ENCODE measurements at regions not wholly inside any gene's neighbourhood (a gene's known extent, or its start where the extent isn't known, plus 50 kb on each side); places are given as distances from the start of the nearest gene placed in this dataset.

DNA sequence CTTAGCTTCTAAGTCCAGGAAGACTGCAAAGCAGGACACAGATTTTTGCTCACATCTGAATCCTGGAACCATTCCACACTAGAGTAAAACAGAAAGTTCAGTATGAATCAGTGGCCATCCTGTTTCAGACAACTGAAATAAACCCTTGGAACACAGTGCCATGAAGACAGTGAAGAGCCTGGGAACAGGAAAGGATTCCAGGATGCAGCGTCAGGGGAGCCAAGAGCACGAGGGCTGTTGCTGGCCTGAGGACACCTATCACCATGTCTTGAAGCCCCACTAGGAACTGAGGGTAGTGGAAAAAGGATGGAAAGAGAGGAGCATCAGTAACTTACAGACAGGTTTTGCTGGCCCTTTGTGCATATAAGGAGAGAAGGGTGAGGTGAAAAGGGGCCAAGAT lies 115.3 kb upstream of the FSTL4 start:
- H3K4me3 ChIP-seq (ENCODE audit: insufficient read depth in 1 of 2, low read depth in 1 of 2, low read length in 2 of 2): no peak overlapping the region
- no peak overlapping the region for H2BK120ac ChIP-seq (ENCODE audit: low read depth, low read length)

DNA sequence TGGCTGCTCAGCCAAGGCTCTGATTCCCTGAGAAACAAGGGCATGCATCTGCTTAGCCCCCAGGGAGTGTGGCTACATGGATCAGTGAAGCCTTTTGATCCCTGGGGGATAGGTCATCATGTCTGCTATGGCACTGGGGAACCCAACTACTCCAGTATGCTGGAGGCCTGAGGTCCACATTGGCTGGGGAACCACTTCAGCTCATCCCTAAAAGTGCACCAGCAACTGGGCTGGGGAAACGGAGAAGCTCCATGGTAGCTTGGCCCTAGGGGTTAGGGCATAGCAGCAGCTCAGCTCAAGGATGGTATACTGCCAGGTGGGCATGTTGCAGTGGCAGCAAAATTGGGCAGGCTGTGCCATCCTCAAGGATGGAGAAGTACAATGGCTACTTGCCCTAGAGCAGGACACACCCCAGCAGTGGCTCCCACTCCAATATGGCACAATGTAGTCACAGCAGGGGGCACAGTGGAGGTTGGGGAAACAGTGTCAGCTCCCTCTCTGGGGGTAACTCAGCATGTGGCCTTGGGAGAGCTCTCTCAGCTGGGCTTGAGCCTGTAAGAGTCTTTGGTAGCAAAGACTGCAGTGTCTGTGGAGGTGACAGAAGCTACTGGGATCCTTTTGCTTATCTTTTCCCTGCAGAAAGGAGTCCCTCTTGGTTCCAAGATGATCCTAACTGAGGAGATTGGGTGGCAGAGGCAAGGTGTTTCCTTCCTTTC lies 111.5 kb upstream of the FSTL4 start:
- WGBS: 48% methylated on average over 1 of the region's 1 CpG
- no peak overlapping the region for H2AFZ ChIP-seq (ENCODE audit: low read depth, low read length)
- no peak overlapping the region for H2BK15ac ChIP-seq (ENCODE audit: low read depth, poor library complexity, severe bottlenecking)

More for the DNA sequence above, 115.3 kb upstream of the FSTL4 start:
- H2AFZ ChIP-seq (ENCODE audit: low read depth, low read length): no peak overlapping the region
- WGBS: 89% methylated on average over 2 of the region's 2 CpGs
- H3K23ac ChIP-seq (ENCODE audit: low read length in 2 of 2): no peak overlapping the region
- no peak overlapping the region for H4K91ac ChIP-seq (ENCODE audit: low read length)
- no peak overlapping the region for H3K14ac ChIP-seq (ENCODE audit: low read length in 2 of 2)
- H3K79me1 ChIP-seq (replicated peaks; ENCODE audit: low read length, poor library complexity, severe bottlenecking): no peaks in the 10 kb centered on the region
- no peak overlapping the region for H2BK5ac ChIP-seq (ENCODE audit: low read depth, low read length, poor library complexity, severe bottlenecking)
- H2AK5ac ChIP-seq (ENCODE audit: low read length, severe bottlenecking): no peak overlapping the region
- H3K9ac ChIP-seq (ENCODE audit: low read length): no peak overlapping the region
- H3K36me3 ChIP-seq (ENCODE audit: control insufficient read depth in 1 of 2, insufficient read depth in 2 of 2, low read depth in 1 of 2, low read length in 2 of 2): no peaks in the 10 kb centered on the region
- H3K4me1 ChIP-seq (ENCODE audit: control insufficient read depth, insufficient read depth, low read depth, low read length): no peaks in the 10 kb centered on the region
- no peak overlapping the region for H3K27ac ChIP-seq (ENCODE audit: low read length, poor library complexity, severe bottlenecking)
- H3K18ac ChIP-seq (ENCODE audit: low read depth in 1 of 2, low read length in 2 of 2): no peak overlapping the region
- peaks cover 31% of the 10 kb centered on the region for H3K9me3 ChIP-seq (ENCODE audit: control insufficient read depth, low read length)
- H3K4me2 ChIP-seq (ENCODE audit: low read length, poor library complexity, severe bottlenecking): no peak overlapping the region
- no peak overlapping the region for H4K8ac ChIP-seq (ENCODE audit: low read length)
- H3K27me3 ChIP-seq (ENCODE audit: control insufficient read depth in 1 of 2, insufficient read depth in 1 of 2, low read length in 2 of 2): peaks cover 0 to 84% of the 10 kb centered on the region in 2 experiments
- DNase-seq: no peak
- no peak overlapping the region for H2BK15ac ChIP-seq (ENCODE audit: low read depth, poor library complexity, severe bottlenecking)
- H3K4ac ChIP-seq (ENCODE audit: low read depth in 1 of 2, low read length in 2 of 2): no peak overlapping the region
- H2BK12ac ChIP-seq (ENCODE audit: low read length in 2 of 2): no peak overlapping the region

DNA sequence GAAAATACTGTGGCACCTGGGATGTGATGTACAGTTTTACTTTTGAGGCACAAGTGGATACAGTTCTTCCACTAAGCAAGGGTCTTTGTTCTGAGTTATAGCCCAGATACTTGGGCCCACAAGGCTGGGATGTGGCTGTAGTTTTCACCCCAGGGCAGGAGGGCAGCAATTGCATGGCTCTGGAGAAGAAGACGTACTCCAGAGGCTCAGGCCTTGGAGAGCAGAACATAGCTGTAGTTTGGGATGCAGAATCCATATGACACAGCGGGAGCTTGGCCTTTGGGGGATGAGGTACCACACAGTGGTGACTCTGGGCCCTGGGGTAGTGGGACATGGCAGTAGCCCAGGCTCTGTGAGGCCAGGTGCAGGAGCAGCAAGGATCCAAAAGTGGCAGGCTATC lies 110.8 kb upstream of the FSTL4 start:
- Histone ChIP-seq H3K14ac (ENCODE audit: low read length in 2 of 2) (no peak overlapping the region), H3K27ac (ENCODE audit: low read length, poor library complexity, severe bottlenecking) (no peak overlapping the region), H3K18ac (ENCODE audit: low read depth in 1 of 2, low read length in 2 of 2) (no peak overlapping the region), H3K36me3 (ENCODE audit: control insufficient read depth in 1 of 2, insufficient read depth in 2 of 2, low read depth in 1 of 2, low read length in 2 of 2) (no peaks in the 10 kb centered on the region), H3K9me3 (ENCODE audit: control insufficient read depth, low read length) (peaks cover 31% of the 10 kb centered on the region), H4K8ac (ENCODE audit: low read length) (no peak overlapping the region), H2AK5ac (ENCODE audit: low read length, severe bottlenecking) (no peak overlapping the region), H2AFZ (ENCODE audit: low read depth, low read length) (no peak overlapping the region), H3K79me1 (replicated peaks; ENCODE audit: low read length, poor library complexity, severe bottlenecking) (no peaks in the 10 kb centered on the region), H2BK15ac (ENCODE audit: low read depth, poor library complexity, severe bottlenecking) (no peak overlapping the region), H3K4me1 (ENCODE audit: control insufficient read depth, insufficient read depth, low read depth, low read length) (no peaks in the 10 kb centered on the region), H2BK120ac (ENCODE audit: low read depth, low read length) (no peak overlapping the region), H3K4me3 (ENCODE audit: insufficient read depth in 1 of 2, low read depth in 1 of 2, low read length in 2 of 2) (no peak overlapping the region), H3K27me3 (ENCODE audit: control insufficient read depth in 1 of 2, insufficient read depth in 1 of 2, low read length in 2 of 2) (peaks cover 0 to 47% of the 10 kb centered on the region in 2 experiments), H3K23ac (ENCODE audit: low read length in 2 of 2) (no peak overlapping the region), H3K9ac (ENCODE audit: low read length) (no peak overlapping the region), H3K4ac (ENCODE audit: low read depth in 1 of 2, low read length in 2 of 2) (no peak overlapping the region), H3K4me2 (ENCODE audit: low read length, poor library complexity, severe bottlenecking) (no peak overlapping the region), H4K91ac (ENCODE audit: low read length) (no peak overlapping the region), H2BK12ac (ENCODE audit: low read length in 2 of 2) (no peak overlapping the region), H2BK5ac (ENCODE audit: low read depth, low read length, poor library complexity, severe bottlenecking) (no peak overlapping the region)
- WGBS: 58% methylated on average over 2 of the region's 2 CpGs
- no peak for DNase-seq

More for the DNA sequence above, 111.5 kb upstream of the FSTL4 start:
- H3K4me2 ChIP-seq (ENCODE audit: low read length, poor library complexity, severe bottlenecking): no peak overlapping the region
- H2BK12ac ChIP-seq (ENCODE audit: low read length in 2 of 2): no peak overlapping the region
- H3K79me1 ChIP-seq (replicated peaks; ENCODE audit: low read length, poor library complexity, severe bottlenecking): no peaks in the 10 kb centered on the region
- no peak overlapping the region for H4K8ac ChIP-seq (ENCODE audit: low read length)
- H2BK120ac ChIP-seq (ENCODE audit: low read depth, low read length): no peak overlapping the region
- no peak overlapping the region for H3K4me3 ChIP-seq (ENCODE audit: insufficient read depth in 1 of 2, low read depth in 1 of 2, low read length in 2 of 2)
- no peaks in the 10 kb centered on the region for H3K36me3 ChIP-seq (ENCODE audit: control insufficient read depth in 1 of 2, insufficient read depth in 2 of 2, low read depth in 1 of 2, low read length in 2 of 2)
- no peak overlapping the region for H3K18ac ChIP-seq (ENCODE audit: low read depth in 1 of 2, low read length in 2 of 2)
- no peak overlapping the region for H3K27ac ChIP-seq (ENCODE audit: low read length, poor library complexity, severe bottlenecking)
- H3K4me1 ChIP-seq (ENCODE audit: control insufficient read depth, insufficient read depth, low read depth, low read length): no peaks in the 10 kb centered on the region
- H3K9ac ChIP-seq (ENCODE audit: low read length): no peak overlapping the region
- peaks cover 31% of the 10 kb centered on the region for H3K9me3 ChIP-seq (ENCODE audit: control insufficient read depth, low read length)
- H2BK5ac ChIP-seq (ENCODE audit: low read depth, low read length, poor library complexity, severe bottlenecking): no peak overlapping the region
- peaks cover 0 to 53% of the 10 kb centered on the region in 2 experiments for H3K27me3 ChIP-seq (ENCODE audit: control insufficient read depth in 1 of 2, insufficient read depth in 1 of 2, low read length in 2 of 2)
- no peak overlapping the region for H3K23ac ChIP-seq (ENCODE audit: low read length in 2 of 2)
- H2AK5ac ChIP-seq (ENCODE audit: low read length, severe bottlenecking): no peak overlapping the region
- DNase-seq: no peak
- no peak overlapping the region for H3K4ac ChIP-seq (ENCODE audit: low read depth in 1 of 2, low read length in 2 of 2)
- H4K91ac ChIP-seq (ENCODE audit: low read length): no peak overlapping the region
- H3K14ac ChIP-seq (ENCODE audit: low read length in 2 of 2): no peak overlapping the region

DNA sequence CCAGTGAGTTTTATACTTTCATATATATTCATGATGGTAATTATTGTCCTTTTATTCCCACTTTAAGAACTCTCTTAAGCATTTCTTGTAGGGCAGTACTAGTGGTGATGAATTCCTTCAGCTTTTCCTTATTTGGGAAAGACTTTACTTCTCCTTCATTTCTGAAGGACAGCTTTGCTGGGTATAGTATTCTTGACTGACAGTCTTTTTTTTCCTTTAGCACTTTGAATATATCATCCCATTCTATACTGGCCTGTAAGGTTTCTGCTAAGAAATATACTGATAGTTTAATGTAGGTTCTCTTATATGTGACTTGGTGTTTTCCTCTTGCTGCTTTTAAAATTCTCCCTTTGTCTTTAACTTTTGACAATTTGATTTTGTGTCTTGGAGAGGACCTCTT lies 109.0 kb upstream of the FSTL4 start:
- H3K23ac ChIP-seq (ENCODE audit: low read length in 2 of 2): no peak overlapping the region

More for the DNA sequence above, 109.0 kb upstream of the FSTL4 start:
- no peak overlapping the region for H3K14ac ChIP-seq (ENCODE audit: low read length in 2 of 2)
- no peak overlapping the region for H3K27ac ChIP-seq (ENCODE audit: low read length, poor library complexity, severe bottlenecking)
- H2AFZ ChIP-seq (ENCODE audit: low read depth, low read length): no peak overlapping the region
- DNase-seq: no peak
- H3K4me1 ChIP-seq (ENCODE audit: control insufficient read depth, insufficient read depth, low read depth, low read length): no peaks in the 10 kb centered on the region
- H4K8ac ChIP-seq (ENCODE audit: low read length): no peak overlapping the region
- no peak overlapping the region for H3K18ac ChIP-seq (ENCODE audit: low read depth in 1 of 2, low read length in 2 of 2)
- no peaks in the 10 kb centered on the region for H3K79me1 ChIP-seq (replicated peaks; ENCODE audit: low read length, poor library complexity, severe bottlenecking)
- no peak overlapping the region for H3K9ac ChIP-seq (ENCODE audit: low read length)
- H3K27me3 ChIP-seq (ENCODE audit: control insufficient read depth in 1 of 2, insufficient read depth in 1 of 2, low read length in 2 of 2): peaks cover 0 to 41% of the 10 kb centered on the region in 2 experiments
- H2BK15ac ChIP-seq (ENCODE audit: low read depth, poor library complexity, severe bottlenecking): no peak overlapping the region
- H2BK120ac ChIP-seq (ENCODE audit: low read depth, low read length): no peak overlapping the region
- H4K91ac ChIP-seq (ENCODE audit: low read length): no peak overlapping the region
- H3K4ac ChIP-seq (ENCODE audit: low read depth in 1 of 2, low read length in 2 of 2): no peak overlapping the region
- H2AK5ac ChIP-seq (ENCODE audit: low read length, severe bottlenecking): no peak overlapping the region
- no peak overlapping the region for H2BK5ac ChIP-seq (ENCODE audit: low read depth, low read length, poor library complexity, severe bottlenecking)
- H3K36me3 ChIP-seq (ENCODE audit: control insufficient read depth in 1 of 2, insufficient read depth in 2 of 2, low read depth in 1 of 2, low read length in 2 of 2): no peaks in the 10 kb centered on the region
- no peak overlapping the region for H2BK12ac ChIP-seq (ENCODE audit: low read length in 2 of 2)
- H3K4me3 ChIP-seq (ENCODE audit: insufficient read depth in 1 of 2, low read depth in 1 of 2, low read length in 2 of 2): no peak overlapping the region
- no peak overlapping the region for H3K4me2 ChIP-seq (ENCODE audit: low read length, poor library complexity, severe bottlenecking)
- H3K9me3 ChIP-seq (ENCODE audit: control insufficient read depth, low read length): peaks cover 31% of the 10 kb centered on the region
